ENCODE measurements at regions not wholly inside any gene's neighbourhood (a gene's known extent, or its start where the extent isn't known, plus 50 kb on each side); places are given as distances from the start of the nearest gene placed in this dataset.

- no peak for DNase-seq
- TF ChIP-seq CTCF (IDR thresholded peaks at IDR 0.05; ENCODE audit: unreplicated experiment) = no peak
- Mint-ChIP-seq H3K4me1 (ENCODE audit: low read depth, unreplicated experiment) (no peaks in the 10 kb centered on the region), H3K36me3 (ENCODE audit: insufficient read depth, unreplicated experiment) (no peaks in the 10 kb centered on the region), H3K4me3 (ENCODE audit: low read depth, unreplicated experiment) (no peak overlapping the region), H3K27me3 (ENCODE audit: unreplicated experiment) (peaks cover 13% of the 10 kb centered on the region), H3K27ac (ENCODE audit: unreplicated experiment) (no peak overlapping the region), H3K9me3 (ENCODE audit: low read depth, unreplicated experiment) (no peaks in the 10 kb centered on the region)
- intact Hi-C loops (cut with micrococcal nuclease; ENCODE audit: unreplicated experiment) = no loop called here
- no TSS peak for BruUV-seq (replicated peaks)
- CTCF ChIA-PET = no interaction called here
Observed at GRCh38 chr6:1001655-1002349, 308.9 kb upstream of the EXOC2 start.

- TF ChIP-seq CTCF (IDR thresholded peaks at IDR 0.05; ENCODE audit: unreplicated experiment) = no peak
- CTCF ChIA-PET = no interaction called here
Observed at GRCh38 chr6:999552-999951, 306.6 kb upstream of the EXOC2 start.

GRCh38 chr6:998551-998950 is 305.6 kb upstream of the EXOC2 start:
- Mint-ChIP-seq H3K36me3 (ENCODE audit: insufficient read depth, unreplicated experiment) (no peaks in the 10 kb centered on the region), H3K4me3 (ENCODE audit: low read depth, unreplicated experiment) (no peak overlapping the region), H3K27ac (ENCODE audit: unreplicated experiment) (no peak overlapping the region), H3K9me3 (ENCODE audit: low read depth, unreplicated experiment) (peaks cover 2% of the 10 kb centered on the region), H3K4me1 (ENCODE audit: low read depth, unreplicated experiment) (no peaks in the 10 kb centered on the region), H3K27me3 (ENCODE audit: unreplicated experiment) (peaks cover 13% of the 10 kb centered on the region)
- no peak for TF ChIP-seq CTCF (IDR thresholded peaks at IDR 0.05; ENCODE audit: unreplicated experiment)
- BruUV-seq (replicated peaks) = no TSS peak
- no peak for DNase-seq
- intact Hi-C loops (cut with micrococcal nuclease; ENCODE audit: unreplicated experiment) = no loop called here
- CTCF ChIA-PET = no interaction called here

More at GRCh38 chr6:999552-999951, 306.6 kb upstream of the EXOC2 start:
- BruUV-seq (replicated peaks) = no TSS peak
- Mint-ChIP-seq H3K27ac (ENCODE audit: unreplicated experiment) (no peak overlapping the region), H3K9me3 (ENCODE audit: low read depth, unreplicated experiment) (no peaks in the 10 kb centered on the region), H3K4me1 (ENCODE audit: low read depth, unreplicated experiment) (no peaks in the 10 kb centered on the region), H3K27me3 (ENCODE audit: unreplicated experiment) (peaks cover 13% of the 10 kb centered on the region), H3K4me3 (ENCODE audit: low read depth, unreplicated experiment) (no peak overlapping the region), H3K36me3 (ENCODE audit: insufficient read depth, unreplicated experiment) (no peaks in the 10 kb centered on the region)
- intact Hi-C loops (cut with micrococcal nuclease; ENCODE audit: unreplicated experiment) = no loop called here
- DNase-seq = no peak

- TF ChIP-seq CTCF (IDR thresholded peaks at IDR 0.05; ENCODE audit: unreplicated experiment) = no peak
- no TSS peak for BruUV-seq (replicated peaks)
- H3K9me3 Mint-ChIP-seq (ENCODE audit: low read depth, unreplicated experiment) = peaks cover 2% of the 10 kb centered on the region
- no peak for DNase-seq
- intact Hi-C loops (cut with micrococcal nuclease; ENCODE audit: unreplicated experiment) = no loop called here
- peaks cover 13% of the 10 kb centered on the region for H3K27me3 Mint-ChIP-seq (ENCODE audit: unreplicated experiment)
- H3K4me3 Mint-ChIP-seq (ENCODE audit: low read depth, unreplicated experiment) = no peak overlapping the region
- no peaks in the 10 kb centered on the region for H3K36me3 Mint-ChIP-seq (ENCODE audit: insufficient read depth, unreplicated experiment)
- H3K4me1 Mint-ChIP-seq (ENCODE audit: low read depth, unreplicated experiment) = no peaks in the 10 kb centered on the region
- H3K27ac Mint-ChIP-seq (ENCODE audit: unreplicated experiment) = no peak overlapping the region
- CTCF ChIA-PET = no interaction called here
Observed at GRCh38 chr6:996271-996852, 303.4 kb upstream of the EXOC2 start.
